ENCODE measurements at regions not wholly inside any gene's neighbourhood (a gene's known extent, or its start where the extent isn't known, plus 50 kb on each side); places are given as distances from the start of the nearest gene placed in this dataset.

GRCh38 chr10:78861529-78862327, 207.0 kb upstream of the ZMIZ1 start:
- H3K27me3 ChIP-seq, result no peaks in the 10 kb centered on the region
- H3K4me1 ChIP-seq, result peaks cover 24 to 36% of the 10 kb centered on the region in 2 donors
- H3K36me3 ChIP-seq, result no peaks in the 10 kb centered on the region
- peak; percentile 44 to 50 for DNase-seq
- H3K27ac ChIP-seq, result no peak overlapping the region
- TF ChIP-seq CTCF (IDR thresholded peaks at IDR 0.05), result no peak
- TF ChIP-seq POLR2A (IDR thresholded peaks at IDR 0.05), result no peak
- intact Hi-C loops (cut with DNase I), result no loop called here
- no peak overlapping the region for H3K4me3 ChIP-seq (replicated peaks in 1 of 3)
- no peaks in the 10 kb centered on the region for H3K9me3 ChIP-seq
- 64 to 66% methylated on average over 4 to 5 of the region's 5 CpGs for WGBS, 2 donors

- TF ChIP-seq POLR2A (IDR thresholded peaks at IDR 0.05), result no peak
- no peak for TF ChIP-seq CTCF (IDR thresholded peaks at IDR 0.05)
- no peaks in the 10 kb centered on the region for H3K27me3 ChIP-seq
- 90 to 91% methylated on average over 4 of the region's 4 CpGs for WGBS, 2 donors
- no peak overlapping the region for H3K4me3 ChIP-seq (replicated peaks in 1 of 3)
- DNase-seq, result no peak
- no peaks in the 10 kb centered on the region for H3K9me3 ChIP-seq
- peaks cover 24 to 41% of the 10 kb centered on the region in 2 donors for H3K4me1 ChIP-seq
- intact Hi-C loops (cut with DNase I), result no loop called here
- no peaks in the 10 kb centered on the region for H3K36me3 ChIP-seq
- no peak overlapping the region for H3K27ac ChIP-seq
Observed at GRCh38 chr10:78862328-78862640, 206.5 kb upstream of the ZMIZ1 start.

GRCh38 chr10:78863140-78863905, 205.4 kb upstream of the ZMIZ1 start:
- peak in 1 of 6 experiments; percentile 25 for TF ChIP-seq CTCF (IDR thresholded peaks at IDR 0.05)
- no peak for TF ChIP-seq POLR2A (IDR thresholded peaks at IDR 0.05)
- Histone ChIP-seq H3K9me3 (no peaks in the 10 kb centered on the region), H3K4me1 (peaks cover 24 to 51% of the 10 kb centered on the region in 2 donors), H3K36me3 (no peaks in the 10 kb centered on the region), H3K27ac (peak overlapping the region; percentile 55 to 78 (median 68)), H3K27me3 (no peaks in the 10 kb centered on the region), H3K4me3 (replicated peaks in 1 of 3) (no peak overlapping the region)
- WGBS, 2 donors, result 45 to 68% methylated on average over 9 of the region's 9 CpGs
- intact Hi-C loops (cut with DNase I), result no loop called here
- DNase-seq, result peak; percentile 80 to 83

GRCh38 chr10:78863906-78864239, 204.9 kb upstream of the ZMIZ1 start:
- DNase-seq, result no peak
- Histone ChIP-seq H3K4me3 (replicated peaks in 1 of 3) (no peak overlapping the region), H3K36me3 (no peaks in the 10 kb centered on the region), H3K9me3 (no peaks in the 10 kb centered on the region), H3K27ac (peak overlapping the region; percentile 23 to 78 (median 68)), H3K27me3 (no peaks in the 10 kb centered on the region), H3K4me1 (peaks cover 29 to 56% of the 10 kb centered on the region in 2 donors)
- TF ChIP-seq POLR2A (IDR thresholded peaks at IDR 0.05) (no peak), CTCF (IDR thresholded peaks at IDR 0.05) (no peak)
- intact Hi-C loops (cut with DNase I), result no loop called here
- 100% methylated on average over 1 of the region's 1 CpG; no CpG with 5 or more reads in 1 of the 2 donors for WGBS, 2 donors

Measured in thyroid gland (tissue), 4 donors.